ENCODE measurements at regions not wholly inside any gene's neighbourhood (a gene's known extent, or its start where the extent isn't known, plus 50 kb on each side); places are given as distances from the start of the nearest gene placed in this dataset.

GRCh38 chr10:128627811-128628210, 501.6 kb upstream of the MKI67 start:
- H3K79me2 ChIP-seq (ENCODE audit: control insufficient read depth, low read length): no peaks in the 10 kb centered on the region
- no peaks in the 10 kb centered on the region for H3K9me3 ChIP-seq (ENCODE audit: control insufficient read depth, insufficient read depth, low read length)
- no peak overlapping the region for H3K4me3 ChIP-seq (ENCODE audit: low read length)
- H3K27me3 ChIP-seq (ENCODE audit: control insufficient read depth, low read length): no peaks in the 10 kb centered on the region
- no peak overlapping the region for H3K4me2 ChIP-seq (ENCODE audit: low read length)
- no peaks in the 10 kb centered on the region for H4K20me1 ChIP-seq (ENCODE audit: control insufficient read depth, insufficient read depth, low read depth, low read length)
- no peaks in the 10 kb centered on the region for H3K9me2 ChIP-seq (replicated peaks; ENCODE audit: control insufficient read depth, low read length)
- no peaks in the 10 kb centered on the region for H3K36me3 ChIP-seq (ENCODE audit: control insufficient read depth, low read length)
- H3K4me1 ChIP-seq (ENCODE audit: control insufficient read depth, low read length): no peaks in the 10 kb centered on the region
- no peak overlapping the region for H3K27ac ChIP-seq (ENCODE audit: low read depth, low read length)
- H3F3A ChIP-seq (ENCODE audit: control insufficient read depth, insufficient read depth): no peaks in the 10 kb centered on the region
- TF ChIP-seq CTCF (IDR thresholded peaks at IDR 0.05; ENCODE audit: low read depth, low read length, poor library complexity, severe bottlenecking): no peak
- no peak for TF ChIP-seq EZH2phosphoT487 (IDR thresholded peaks at IDR 0.05; ENCODE audit: borderline replicate concordance, low read length)

GRCh38 chr10:128628252-128628651, 502.0 kb upstream of the MKI67 start:
- H3F3A ChIP-seq (ENCODE audit: control insufficient read depth, insufficient read depth): no peaks in the 10 kb centered on the region
- no peak overlapping the region for H3K4me3 ChIP-seq (ENCODE audit: low read length)
- H4K20me1 ChIP-seq (ENCODE audit: control insufficient read depth, insufficient read depth, low read depth, low read length): no peaks in the 10 kb centered on the region
- no peaks in the 10 kb centered on the region for H3K9me3 ChIP-seq (ENCODE audit: control insufficient read depth, insufficient read depth, low read length)
- no peaks in the 10 kb centered on the region for H3K9me2 ChIP-seq (replicated peaks; ENCODE audit: control insufficient read depth, low read length)
- no peak overlapping the region for H3K4me2 ChIP-seq (ENCODE audit: low read length)
- H3K27me3 ChIP-seq (ENCODE audit: control insufficient read depth, low read length): no peaks in the 10 kb centered on the region
- H3K27ac ChIP-seq (ENCODE audit: low read depth, low read length): no peak overlapping the region
- TF ChIP-seq EZH2phosphoT487 (IDR thresholded peaks at IDR 0.05; ENCODE audit: borderline replicate concordance, low read length) (no peak), CTCF (IDR thresholded peaks at IDR 0.05; ENCODE audit: low read depth, low read length, poor library complexity, severe bottlenecking) (no peak)
- no peaks in the 10 kb centered on the region for H3K4me1 ChIP-seq (ENCODE audit: control insufficient read depth, low read length)
- H3K79me2 ChIP-seq (ENCODE audit: control insufficient read depth, low read length): no peaks in the 10 kb centered on the region
- no peaks in the 10 kb centered on the region for H3K36me3 ChIP-seq (ENCODE audit: control insufficient read depth, low read length)

- no peaks in the 10 kb centered on the region for H3K36me3 ChIP-seq (ENCODE audit: control insufficient read depth, low read length)
- no peaks in the 10 kb centered on the region for H3K4me1 ChIP-seq (ENCODE audit: control insufficient read depth, low read length)
- no peaks in the 10 kb centered on the region for H3K9me3 ChIP-seq (ENCODE audit: control insufficient read depth, insufficient read depth, low read length)
- H3K4me2 ChIP-seq (ENCODE audit: low read length): no peak overlapping the region
- no peaks in the 10 kb centered on the region for H3K27me3 ChIP-seq (ENCODE audit: control insufficient read depth, low read length)
- H3F3A ChIP-seq (ENCODE audit: control insufficient read depth, insufficient read depth): no peaks in the 10 kb centered on the region
- H4K20me1 ChIP-seq (ENCODE audit: control insufficient read depth, insufficient read depth, low read depth, low read length): no peaks in the 10 kb centered on the region
- no peak overlapping the region for H3K27ac ChIP-seq (ENCODE audit: low read depth, low read length)
- no peaks in the 10 kb centered on the region for H3K79me2 ChIP-seq (ENCODE audit: control insufficient read depth, low read length)
- TF ChIP-seq EZH2phosphoT487 (IDR thresholded peaks at IDR 0.05; ENCODE audit: borderline replicate concordance, low read length) (no peak), CTCF (IDR thresholded peaks at IDR 0.05; ENCODE audit: low read depth, low read length, poor library complexity, severe bottlenecking) (no peak)
- H3K4me3 ChIP-seq (ENCODE audit: low read length): no peak overlapping the region
- no peaks in the 10 kb centered on the region for H3K9me2 ChIP-seq (replicated peaks; ENCODE audit: control insufficient read depth, low read length)
Observed at GRCh38 chr10:128629111-128630096, 503.2 kb upstream of the MKI67 start.

All from DOHH2 (cell line).